UCSD-AML1 (cell line): ENCODE measurements at regions not wholly inside any gene's neighbourhood (a gene's known extent, or its start where the extent isn't known, plus 50 kb on each side); places are given as distances from the start of the nearest gene placed in this dataset.

Experiments
- DNase-seq: peaks from one replicate; lab custom pipeline; 2025; ENCODE audit not compliant: unreplicated experiment; lab: John Stamatoyannopoulos, UW

DNA sequence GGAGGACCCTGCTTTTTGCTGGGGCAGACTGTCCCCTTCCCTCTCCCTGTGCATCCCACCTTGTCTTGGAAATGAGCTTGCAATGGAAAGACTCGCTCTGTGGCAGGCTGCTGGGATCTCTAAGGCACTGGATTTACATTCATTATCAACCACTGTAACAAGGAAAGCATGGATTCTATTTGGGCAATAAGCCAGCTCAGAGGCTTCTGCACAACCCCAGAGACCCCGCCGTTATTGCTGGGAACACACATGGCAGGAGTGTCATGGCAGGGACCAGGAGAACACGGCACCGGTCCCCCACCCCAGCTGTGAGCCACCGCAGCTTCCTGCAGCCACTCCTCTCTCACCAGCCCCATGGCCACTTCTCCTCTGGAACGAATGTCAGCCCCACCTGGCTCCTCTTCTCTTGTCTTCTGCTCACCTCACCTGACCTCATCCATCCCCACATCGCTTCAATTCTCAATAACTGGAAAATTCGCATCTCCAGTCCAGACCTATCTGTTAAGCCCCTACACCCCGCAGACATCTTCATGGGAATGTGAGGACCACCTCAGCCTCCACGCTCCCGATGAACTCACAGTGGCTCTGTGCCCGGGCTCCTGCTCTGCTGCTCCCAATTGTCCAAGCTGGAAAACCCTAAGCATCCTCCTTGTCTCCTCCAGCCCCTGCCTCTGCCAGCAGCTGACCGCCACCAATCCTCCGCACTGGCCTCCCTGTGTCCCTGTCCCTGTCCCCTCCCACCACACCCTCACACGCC lies 181.5 kb downstream of the USP12 start:
- no peak for DNase-seq

DNA sequence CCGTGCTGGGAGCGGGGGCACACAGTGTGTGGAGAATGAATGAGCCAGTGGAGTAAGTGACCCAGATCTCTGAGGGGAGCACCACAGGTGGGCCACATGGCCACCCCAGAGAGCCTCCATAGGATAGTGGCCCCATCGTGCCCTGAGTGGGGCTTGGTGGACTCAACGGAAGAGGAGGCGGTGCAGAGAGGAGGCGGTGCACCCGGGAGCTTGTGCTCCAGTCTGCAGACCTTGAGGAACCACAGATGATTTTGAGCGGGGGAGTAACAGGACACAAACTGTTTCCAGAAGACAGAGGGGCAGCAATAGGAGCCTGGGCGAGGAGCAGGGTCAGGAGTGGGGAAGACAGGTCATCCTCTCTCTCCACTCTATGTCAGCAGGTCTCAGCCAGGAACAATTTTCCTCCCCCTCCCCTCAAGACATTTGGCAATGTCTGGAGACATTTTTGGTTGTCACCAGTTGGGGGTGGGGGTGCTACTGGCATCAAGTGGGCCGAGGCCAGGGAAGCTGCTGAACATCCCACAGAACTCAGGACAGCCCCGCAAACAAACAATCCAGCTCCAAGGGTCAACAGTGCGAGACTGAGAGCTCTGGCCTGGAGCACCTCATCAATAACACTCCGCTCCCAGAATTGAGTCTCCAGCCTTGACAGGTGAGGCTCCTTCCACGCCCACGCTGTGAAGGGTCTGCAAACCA lies 182.2 kb downstream of the USP12 start:
- no peak for DNase-seq

DNA sequence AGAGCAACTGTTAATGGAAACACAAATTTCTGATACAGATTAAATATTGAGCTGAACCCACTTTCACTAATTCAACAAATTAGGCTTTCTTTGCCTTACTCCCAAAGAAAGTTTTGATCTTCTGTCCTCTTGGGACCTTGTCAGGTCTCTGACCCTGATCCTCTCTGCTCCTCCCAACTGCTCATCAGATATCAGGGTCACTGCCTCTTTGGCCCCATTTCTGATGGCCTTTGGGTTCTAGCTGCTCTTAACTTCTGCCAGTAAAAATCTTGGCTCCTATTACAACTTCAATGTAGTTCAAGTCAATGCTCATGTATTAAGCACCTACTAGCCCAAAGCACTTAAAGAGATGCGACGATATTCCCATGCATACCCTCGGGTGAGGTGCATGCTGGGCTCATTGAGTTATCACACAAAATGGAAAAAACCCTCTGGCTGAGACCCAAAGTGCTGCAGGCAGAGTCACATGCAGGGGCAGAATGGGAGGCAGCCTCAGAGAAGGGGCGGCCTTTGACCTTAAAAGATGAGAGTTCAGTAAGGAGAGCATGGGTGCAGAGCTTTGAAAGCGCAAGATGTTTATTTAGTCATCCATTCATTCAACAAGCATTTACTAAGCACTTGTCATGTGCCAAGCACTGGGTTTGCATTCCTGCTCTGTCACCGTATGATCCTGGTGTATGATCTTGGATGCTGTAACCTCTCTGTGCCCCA lies 183.4 kb downstream of the USP12 start:
- DNase-seq, result no peak

GRCh38 chr13:26987486-26988013 lies 184.1 kb downstream of the USP12 start:
- no peak for DNase-seq

DNA sequence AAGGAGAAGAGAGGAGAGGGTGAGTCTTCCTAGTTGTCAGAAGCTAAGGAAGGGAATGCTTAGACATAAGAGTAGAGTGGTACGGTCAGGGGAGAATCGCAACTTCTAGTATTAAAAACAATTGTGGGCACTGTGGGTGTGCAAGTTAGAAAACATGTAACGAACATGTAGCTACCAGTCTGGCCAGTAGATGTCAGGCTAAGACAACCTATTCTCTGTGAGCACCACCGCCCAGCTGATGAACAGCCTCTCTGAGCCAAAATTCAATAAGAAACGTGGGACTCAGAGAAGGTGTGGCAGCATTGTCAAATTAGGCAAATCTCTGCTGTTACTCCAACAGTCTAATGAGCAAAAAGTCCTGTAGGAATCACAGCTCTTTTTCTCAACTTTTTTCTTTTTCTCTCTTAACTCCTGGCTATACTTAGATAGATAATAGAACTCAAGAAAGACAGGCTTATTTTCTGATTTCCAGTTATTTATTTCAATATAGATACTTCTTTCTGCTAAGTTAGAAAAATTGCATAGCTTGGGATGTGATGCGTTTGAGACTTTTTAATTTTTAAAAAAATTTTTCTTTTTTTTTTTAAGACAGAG lies 186.2 kb downstream of the USP12 start:
- peak; percentile 37 for DNase-seq

DNA sequence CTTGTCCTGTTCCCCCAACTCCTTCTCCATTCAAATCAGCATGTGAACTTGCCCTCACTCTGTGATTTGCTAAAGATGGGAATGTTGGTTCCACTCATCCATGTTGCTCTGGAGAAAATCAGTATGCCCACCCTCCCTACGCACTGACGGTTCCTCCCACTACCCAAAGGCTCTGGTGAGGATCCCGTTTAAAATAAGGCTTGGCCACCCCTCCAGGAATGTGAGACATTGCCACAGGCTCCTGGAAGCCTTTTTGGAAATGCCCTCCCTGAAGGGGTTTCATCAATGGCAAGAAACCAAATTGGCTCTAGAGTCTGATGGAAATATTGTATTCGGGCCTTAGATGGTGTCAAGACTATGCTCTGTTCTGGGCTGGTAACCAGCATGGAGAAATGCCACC lies 187.3 kb downstream of the USP12 start:
- no peak for DNase-seq

DNA sequence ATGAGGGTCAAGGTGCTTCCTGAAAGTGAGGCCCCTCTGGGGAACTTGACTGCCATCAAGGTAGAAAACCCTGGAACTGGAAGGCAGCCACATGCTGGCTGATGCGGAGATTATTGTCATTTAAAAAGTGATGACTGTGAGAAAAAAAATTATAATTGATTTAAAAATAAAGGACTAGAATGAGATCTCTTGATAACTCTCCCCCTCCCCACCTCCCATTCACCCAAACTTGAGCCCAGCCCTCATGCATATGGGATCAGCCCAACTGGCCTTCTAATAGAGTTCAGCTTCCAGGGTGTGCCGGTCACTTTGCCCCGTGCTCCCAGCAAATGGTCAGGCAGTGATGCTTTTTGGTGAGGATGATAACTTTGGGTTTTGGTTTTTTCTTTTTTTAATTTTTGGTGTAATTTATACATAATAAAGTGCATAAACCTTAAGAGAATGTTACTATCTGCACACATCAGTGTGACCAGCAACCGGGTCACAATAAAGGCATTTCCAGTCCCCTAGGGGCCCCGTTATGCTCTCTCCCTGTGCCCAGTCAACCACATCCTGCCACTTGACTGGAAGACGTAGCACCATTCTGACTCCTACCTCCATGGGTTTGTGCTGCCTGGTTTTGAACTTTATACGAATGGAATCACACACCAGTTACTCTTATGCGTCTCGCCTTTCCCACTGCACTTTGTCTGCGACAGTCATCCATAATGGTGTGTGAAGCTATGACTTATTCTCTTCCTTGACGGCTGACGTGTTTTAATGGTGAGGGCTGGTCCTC lies 187.9 kb downstream of the USP12 start:
- DNase-seq, result peak; percentile 48

- DNase-seq, result no peak
These were observed 191.2 kb downstream of the USP12 start for GRCh38 chr13:26980099-26981031.

GRCh38 chr13:26979334-26979733 lies 192.3 kb downstream of the USP12 start:
- DNase-seq, result no peak

DNA sequence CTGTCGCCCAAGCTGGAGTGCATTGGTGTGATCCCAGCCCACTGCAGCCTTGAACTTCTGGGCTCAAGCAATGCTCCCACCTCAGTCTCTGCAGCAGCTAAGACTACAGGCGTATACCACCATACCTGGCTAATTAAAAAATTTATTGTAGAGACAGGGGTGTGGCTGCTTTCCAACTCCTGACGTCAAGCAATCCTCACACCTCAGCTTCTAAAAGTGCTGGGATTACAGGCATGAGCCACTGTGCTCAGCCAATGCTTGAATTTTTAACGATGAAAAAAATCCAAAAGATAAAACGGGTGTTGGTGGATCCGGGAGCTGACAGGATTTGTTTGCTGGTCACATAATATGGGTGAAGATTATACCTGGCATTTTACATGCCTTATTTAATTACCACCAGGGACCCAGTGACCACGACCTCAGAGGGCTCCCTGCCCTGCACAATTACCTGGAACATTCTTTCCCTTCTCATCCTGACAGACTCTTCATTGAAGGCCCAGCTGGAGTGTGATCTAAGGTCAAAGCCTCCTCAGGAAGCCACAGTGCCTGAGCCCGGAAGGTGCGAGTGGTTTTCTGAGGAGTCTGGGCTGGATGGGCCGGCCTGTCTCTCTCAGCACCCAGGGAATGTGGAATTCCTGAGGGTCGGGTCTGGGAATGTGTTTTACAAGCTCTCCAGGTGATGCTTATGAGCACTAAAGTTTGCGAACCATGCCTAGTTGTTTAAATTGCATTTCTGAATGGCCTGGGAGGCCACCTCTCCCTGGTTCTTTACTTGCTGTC lies 193.3 kb downstream of the USP12 start:
- no peak for DNase-seq

GRCh38 chr13:26977541-26977940 lies 194.1 kb downstream of the USP12 start:
- DNase-seq, result peak; percentile 37

- DNase-seq, result no peak
These were observed 195.3 kb downstream of the USP12 start for GRCh38 chr13:26976313-26976712.

DNA sequence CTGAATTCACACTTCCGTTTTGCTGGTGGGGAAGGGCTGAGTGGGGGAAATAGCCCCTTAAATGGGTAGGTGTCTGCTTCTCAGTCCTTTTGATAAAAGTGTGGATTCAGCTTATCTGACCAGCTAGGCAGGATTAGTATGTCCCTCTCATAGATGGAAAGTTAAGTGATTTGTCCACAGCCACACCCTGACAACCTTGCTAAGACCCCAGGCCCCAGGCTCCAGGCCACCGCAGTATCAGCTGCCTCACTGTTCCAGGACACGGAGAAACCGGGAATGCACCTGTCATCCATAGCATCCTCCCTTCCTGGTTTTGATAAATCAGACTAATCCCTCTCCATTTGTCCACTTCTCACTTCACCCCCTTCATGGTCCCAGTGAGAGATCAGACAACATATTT lies 197.7 kb downstream of the USP12 start:
- no peak for DNase-seq

DNA sequence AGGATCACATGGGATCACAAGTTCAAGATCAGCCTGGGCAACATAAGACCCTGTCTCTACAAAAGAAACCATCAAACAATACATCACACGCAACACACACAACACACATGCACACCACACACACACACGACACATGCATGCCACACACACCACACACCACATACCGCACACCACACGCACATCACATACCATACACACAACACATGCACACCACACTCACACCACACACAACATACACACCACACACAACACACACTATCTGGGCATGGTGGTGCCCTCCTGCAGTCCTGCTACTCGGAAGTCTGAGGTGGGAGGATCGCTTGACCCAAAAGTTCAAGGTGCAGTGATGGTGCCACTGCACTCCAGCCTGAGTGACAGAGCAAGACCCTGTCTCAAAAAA lies 198.3 kb downstream of the USP12 start:
- DNase-seq, result no peak

GRCh38 chr13:26971990-26972887 lies 199.4 kb downstream of the USP12 start:
- DNase-seq, result peak; percentile 59

DNA sequence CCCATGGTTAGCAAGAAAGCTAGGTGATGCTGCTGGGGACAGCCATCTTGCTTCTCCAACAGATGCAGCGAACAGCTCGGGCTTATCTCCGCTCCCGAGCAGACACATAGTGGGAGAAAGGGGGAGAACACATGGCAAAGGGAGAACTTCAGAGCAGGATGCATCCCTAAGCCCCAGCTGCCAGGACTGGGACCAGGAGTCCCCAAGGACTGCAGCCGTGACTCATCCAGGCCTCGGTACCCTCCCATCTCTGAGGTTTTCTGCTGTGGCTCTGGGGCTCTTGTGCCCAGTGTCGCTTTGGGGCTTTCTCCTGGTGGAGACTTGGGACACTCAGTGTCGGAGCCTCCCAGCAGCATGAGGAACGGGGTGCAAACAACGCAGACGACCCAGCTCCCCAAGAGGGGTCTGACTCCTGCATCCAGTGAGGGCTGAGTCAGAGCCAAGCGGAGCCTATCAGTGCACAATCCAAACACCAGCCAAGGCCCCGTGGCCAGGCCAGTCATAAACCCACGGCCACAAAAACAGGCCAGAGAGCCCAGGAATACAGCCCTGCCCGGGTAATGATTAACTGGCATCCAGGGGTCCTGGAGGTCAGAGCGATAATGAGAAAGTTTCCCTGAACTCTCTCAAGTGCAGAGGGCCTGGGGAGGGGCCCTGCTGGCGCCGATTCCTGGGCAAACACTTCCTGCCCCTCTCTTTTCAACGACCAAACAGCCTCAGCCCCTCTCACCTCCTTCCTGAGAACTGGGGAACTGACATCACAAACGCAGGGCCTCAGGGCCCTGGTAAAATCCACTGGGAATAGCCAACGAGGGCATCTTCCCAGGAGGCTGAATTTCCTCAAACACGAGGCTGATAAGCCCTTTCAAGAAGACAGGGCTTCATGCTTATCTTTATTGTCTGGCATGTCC lies 202.9 kb downstream of the USP12 start:
- DNase-seq, result no peak
